H9 (cell line): ENCODE measurements at regions not wholly inside any gene's neighbourhood (a gene's known extent, or its start where the extent isn't known, plus 50 kb on each side); places are given as distances from the start of the nearest gene placed in this dataset.

Experiments
- DNase-seq: peaks from one replicate; pipeline ENCODE4 v3.0.0-alpha.2; 2017
- H2AFZ ChIP-seq: one replicate; pipeline ENCODE4 v1.6.1; 2013; ENCODE audit warnings: mild to moderate bottlenecking, low read length, control low read depth, moderate library complexity
- H2AK5ac ChIP-seq: 2 replicates; pipeline ENCODE4 v1.6.1; 2013; ENCODE audit warnings: low read length, control low read depth, mixed read lengths; ENCODE audit not compliant: insufficient read length
- H2BK120ac ChIP-seq: one replicate; pipeline ENCODE4 v1.6.1; 2013; ENCODE audit warnings: low read depth, mild to moderate bottlenecking, low read length, control low read depth, inconsistent platforms; ENCODE audit not compliant: poor library complexity, severe bottlenecking
- H2BK12ac ChIP-seq: 2 replicates; pipeline ENCODE4 v1.6.1; 2013; ENCODE audit warnings: low read length, control low read depth, mixed read lengths, low read depth; ENCODE audit not compliant: insufficient read length
- H2BK15ac ChIP-seq: 2 replicates; pipeline ENCODE4 v1.6.1; 2013; ENCODE audit warnings: low read depth, low read length, control low read depth
- H2BK20ac ChIP-seq: one replicate; pipeline ENCODE4 v1.6.1; 2013; ENCODE audit warnings: low read depth, mild to moderate bottlenecking, low read length, control low read depth, inconsistent platforms; ENCODE audit not compliant: poor library complexity, severe bottlenecking
- H2BK5ac ChIP-seq: 2 replicates; pipeline ENCODE4 v1.6.1; 2013; ENCODE audit warnings: low read length, control low read depth, mixed read lengths; ENCODE audit not compliant: insufficient read length
- H3K14ac ChIP-seq: 2 replicates; pipeline ENCODE4 v1.6.1; 2013; ENCODE audit warnings: low read length, control low read depth; ENCODE audit not compliant: insufficient read depth
- H3K18ac ChIP-seq: 2 replicates; pipeline ENCODE4 v1.6.1; 2013; ENCODE audit warnings: low read depth, mild to moderate bottlenecking, mixed read lengths, low read length, control low read depth; ENCODE audit not compliant: insufficient read length
- H3K23ac ChIP-seq: 2 replicates; pipeline ENCODE4 v1.6.1; 2013; ENCODE audit warnings: low read length, control low read depth, mixed read lengths, low read depth; ENCODE audit not compliant: insufficient read length
- H3K23me2 ChIP-seq: 2 replicates; pipeline ENCODE4 v1.6.1; 2013; ENCODE audit warnings: low read depth, mild to moderate bottlenecking, mixed read lengths, low read length, control low read depth; ENCODE audit not compliant: insufficient read length, poor library complexity, severe bottlenecking
- H3K27ac ChIP-seq: 2 replicates; pipeline ENCODE4 v1.5.1; 2013; ENCODE audit warnings: low read length, control low read depth, mixed read lengths, low read depth; ENCODE audit not compliant: insufficient read length
- H3K27me3 ChIP-seq: 2 replicates; pipeline ENCODE4 v1.6.1; 2013; ENCODE audit warnings: low read length, control low read depth, inconsistent platforms; ENCODE audit not compliant: insufficient read depth
- H3K4ac ChIP-seq: 2 replicates; pipeline ENCODE4 v1.6.1; 2013; ENCODE audit warnings: low read depth, mild to moderate bottlenecking, control low read depth, inconsistent platforms, low read length, moderate library complexity
- H3K4me1 ChIP-seq: 2 replicates; pipeline ENCODE4 v1.6.1; 2013; ENCODE audit warnings: low read length, control low read depth, inconsistent platforms; ENCODE audit not compliant: insufficient read depth
- H3K4me2 ChIP-seq: 2 replicates; pipeline ENCODE4 v1.6.1; 2013; ENCODE audit warnings: low read length, control low read depth, mixed read lengths; ENCODE audit not compliant: insufficient read length, insufficient read depth
- H3K56ac ChIP-seq: 2 replicates; pipeline ENCODE4 v1.6.1; 2013; ENCODE audit warnings: low read depth, mild to moderate bottlenecking, mixed read lengths, low read length, control low read depth; ENCODE audit not compliant: insufficient read length
- H3K79me1 ChIP-seq: 2 replicates; pipeline ENCODE4 v1.6.1; 2013; ENCODE audit warnings: low read depth, mild to moderate bottlenecking, moderate library complexity, low read length, control low read depth, inconsistent platforms; ENCODE audit not compliant: insufficient read depth, poor library complexity, severe bottlenecking
- H3K79me2 ChIP-seq: 2 replicates; pipeline ENCODE4 v1.6.1; 2013; ENCODE audit warnings: low read length, control low read depth, inconsistent platforms; ENCODE audit not compliant: insufficient read depth
- H3K9ac ChIP-seq: 2 replicates; pipeline ENCODE4 v1.6.1; 2013; ENCODE audit warnings: low read length, control low read depth, mixed read lengths; ENCODE audit not compliant: insufficient read length; ENCODE audit errors: extremely low read depth
- H3K9me3 ChIP-seq: one replicate; pipeline ENCODE4 v1.6.1; 2013; ENCODE audit warnings: low read depth, low read length, inconsistent platforms; ENCODE audit not compliant: control insufficient read depth
- H3T11ph ChIP-seq: one replicate; pipeline ENCODE4 v1.6.1; 2013; ENCODE audit warnings: mild to moderate bottlenecking, low read length, control low read depth, inconsistent platforms
- H4K20me1 ChIP-seq: one replicate; pipeline ENCODE4 v1.6.1; 2013; ENCODE audit not compliant: control insufficient read depth, insufficient read length, insufficient read depth
- H4K5ac ChIP-seq: 2 replicates; pipeline ENCODE4 v1.6.1; 2013; ENCODE audit warnings: low read depth, mild to moderate bottlenecking, mixed read lengths, low read length, control low read depth; ENCODE audit not compliant: insufficient read length
- H4K8ac ChIP-seq: replicated peaks from 2 replicates; pipeline ENCODE4 v1.6.1; 2013; ENCODE audit warnings: low read length, control low read depth, mixed read lengths, low read depth; ENCODE audit not compliant: insufficient read length
- H4K91ac ChIP-seq: 2 replicates; pipeline ENCODE4 v1.6.1; 2013; ENCODE audit warnings: low read depth, mild to moderate bottlenecking, moderate library complexity, mixed read lengths, low read length, control low read depth; ENCODE audit not compliant: insufficient read length
- H3K27ac Mint-ChIP-seq, 3 experiments: 2 replicates in 2 of 3; 3 replicates in 1 of 3; pipeline ENCODE4 v1.8.0; 2020 to 2021; ENCODE audit warnings: mixed read lengths in 3 of 3, mild to moderate bottlenecking in 1 of 3, moderate library complexity in 1 of 3
- H3K27me3 Mint-ChIP-seq: 2 replicates; pipeline ENCODE4 v1.8.0; 2021; ENCODE audit warnings: low read depth, mild to moderate bottlenecking, moderate library complexity, mixed read lengths
- H3K36me3 Mint-ChIP-seq, 3 experiments: 2 replicates in 2 of 3; 3 replicates in 1 of 3; pipeline ENCODE4 v1.8.0; 2020 to 2021; ENCODE audit warnings: low read depth in 3 of 3, mixed read lengths in 3 of 3; ENCODE audit not compliant: insufficient read depth in 1 of 3
- H3K4me1 Mint-ChIP-seq, 2 experiments: 2 replicates each; pipeline ENCODE4 v1.8.0; 2020; ENCODE audit warnings: mixed read lengths in 2 of 2
- H3K4me3 Mint-ChIP-seq, 2 experiments: 2 replicates in 1 of 2; 3 replicates in 1 of 2; pipeline ENCODE4 v1.8.0; 2020 to 2021; ENCODE audit warnings: mild to moderate bottlenecking in 2 of 2, mixed read lengths in 2 of 2, moderate library complexity in 1 of 2
- H3K9me3 Mint-ChIP-seq, 2 experiments: 2 replicates in 1 of 2; 3 replicates in 1 of 2; pipeline ENCODE4 v1.8.0; 2020; ENCODE audit warnings: mild to moderate bottlenecking in 2 of 2, mixed read lengths in 2 of 2, moderate library complexity in 1 of 2
- CTCF ChIP-seq: fragments of 200-600 bp; sonication (generic); conservative IDR thresholded peaks from 3 replicates; pipeline ENCODE4 v1.8.0; 2021; ENCODE audit warnings: antibody characterized with exemption, mild to moderate bottlenecking
- WGBS: extraction: QIAGEN DNeasy Blood & Tissue Kit; methylation state at CpG from one replicate; pipeline ENCODE4 v1.1.7; 2013; ENCODE audit warnings: missing lambda C conversion rate, low lambda C conversion rate, mixed read lengths; ENCODE audit not compliant: insufficient read length; ENCODE audit errors: extremely low coverage; 5-methylcytosine and 5-hydroxymethylcytosine counted together

- no peak overlapping the region for H4K91ac ChIP-seq
- H3K79me2 ChIP-seq = no peaks in the 10 kb centered on the region
- H3K27me3 ChIP-seq = no peaks in the 10 kb centered on the region
- no peak overlapping the region for H2AK5ac ChIP-seq
- no peak overlapping the region for H3K4ac ChIP-seq
- Mint-ChIP-seq H3K4me1 (no peaks in the 10 kb centered on the region), H3K9me3 (peaks cover 15 to 20% of the 10 kb centered on the region in 2 experiments; a peak in 4 of 5 replicates), H3K27me3 (no peaks in the 10 kb centered on the region; the same call in 1 of the 2 replicates), H3K4me3 (no peak overlapping the region), H3K36me3 (peaks cover 0 to 12% (median 5%) of the 10 kb centered on the region in 3 experiments; a peak in 4 of 7 replicates), H3K27ac (no peak overlapping the region)
- no peak overlapping the region for H3K27ac ChIP-seq
- no peaks in the 10 kb centered on the region for H3K4me1 ChIP-seq
- no peak overlapping the region for H3K18ac ChIP-seq
- H3K9ac ChIP-seq = no peak overlapping the region
- H3K56ac ChIP-seq = no peak overlapping the region
- no peaks in the 10 kb centered on the region for H4K20me1 ChIP-seq
- no peak; the same call in 2 of the 3 replicates for TF ChIP-seq CTCF
- no peak overlapping the region for H3T11ph ChIP-seq
- H4K5ac ChIP-seq = no peak overlapping the region
- no peak overlapping the region; the same call in 1 of the 2 replicates for H3K14ac ChIP-seq
- no peak overlapping the region for H2BK12ac ChIP-seq
- no peak overlapping the region for H2BK5ac ChIP-seq
- H2BK120ac ChIP-seq = no peak overlapping the region
- no CpG with 5 or more reads among the region's 4 CpGs for WGBS
- no peak overlapping the region for H2BK20ac ChIP-seq
- H4K8ac ChIP-seq = no peak overlapping the region
- H3K23ac ChIP-seq = no peak overlapping the region
- H2AFZ ChIP-seq = no peak overlapping the region
- no peaks in the 10 kb centered on the region for H3K9me3 ChIP-seq
- H3K4me2 ChIP-seq = no peak overlapping the region
- H3K23me2 ChIP-seq = no peaks in the 10 kb centered on the region
- H3K79me1 ChIP-seq = no peaks in the 10 kb centered on the region
- no peak overlapping the region for H2BK15ac ChIP-seq
- DNase-seq = no peak
Measured at GRCh38 chr3:137420198-137420995, 343.7 kb upstream of the SOX14 start.
